ENCODE measurements at regions not wholly inside any gene's neighbourhood (a gene's known extent, or its start where the extent isn't known, plus 50 kb on each side); places are given as distances from the start of the nearest gene placed in this dataset.

DNA sequence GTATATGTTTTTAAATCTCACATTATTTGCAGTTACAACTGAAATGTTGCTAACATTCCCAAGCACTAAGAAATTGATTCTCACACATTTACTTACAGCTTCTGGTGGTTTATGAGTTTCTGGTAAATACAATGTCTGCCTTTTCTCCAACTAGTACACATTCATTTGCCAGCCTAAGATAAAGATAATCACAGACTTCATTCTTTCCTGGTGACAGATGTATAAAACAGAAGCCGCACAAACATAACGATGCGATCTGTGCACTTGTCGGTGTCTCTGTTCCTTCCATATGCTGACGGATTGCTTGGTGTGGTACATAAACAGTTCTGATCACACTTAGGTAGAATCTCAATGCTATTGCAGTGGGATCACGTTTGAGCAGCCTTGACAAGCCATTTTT, 100.4 kb upstream of the DDX18 start:
- Histone ChIP-seq H3K36me3 (ENCODE audit: control insufficient read depth, insufficient read depth, low read length) (no peaks in the 10 kb centered on the region), H3K27me3 (ENCODE audit: control insufficient read depth, insufficient read depth, low read length) (no peaks in the 10 kb centered on the region), H3K4me3 (ENCODE audit: low read depth, low read length) (no peak overlapping the region)
- POLR2A ChIA-PET, result no interaction called here
- no peak for DNase-seq (ENCODE audit: low read depth)
- CTCF ChIA-PET, result no interaction called here
- TF ChIP-seq, protein P1, sequence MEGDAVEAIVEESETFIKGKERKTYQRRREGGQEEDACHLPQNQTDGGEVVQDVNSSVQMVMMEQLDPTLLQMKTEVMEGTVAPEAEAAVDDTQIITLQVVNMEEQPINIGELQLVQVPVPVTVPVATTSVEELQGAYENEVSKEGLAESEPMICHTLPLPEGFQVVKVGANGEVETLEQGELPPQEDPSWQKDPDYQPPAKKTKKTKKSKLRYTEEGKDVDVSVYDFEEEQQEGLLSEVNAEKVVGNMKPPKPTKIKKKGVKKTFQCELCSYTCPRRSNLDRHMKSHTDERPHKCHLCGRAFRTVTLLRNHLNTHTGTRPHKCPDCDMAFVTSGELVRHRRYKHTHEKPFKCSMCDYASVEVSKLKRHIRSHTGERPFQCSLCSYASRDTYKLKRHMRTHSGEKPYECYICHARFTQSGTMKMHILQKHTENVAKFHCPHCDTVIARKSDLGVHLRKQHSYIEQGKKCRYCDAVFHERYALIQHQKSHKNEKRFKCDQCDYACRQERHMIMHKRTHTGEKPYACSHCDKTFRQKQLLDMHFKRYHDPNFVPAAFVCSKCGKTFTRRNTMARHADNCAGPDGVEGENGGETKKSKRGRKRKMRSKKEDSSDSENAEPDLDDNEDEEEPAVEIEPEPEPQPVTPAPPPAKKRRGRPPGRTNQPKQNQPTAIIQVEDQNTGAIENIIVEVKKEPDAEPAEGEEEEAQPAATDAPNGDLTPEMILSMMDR (IDR thresholded peaks at IDR 0.05; ENCODE audit: insufficient read depth, low read depth, low read length), result no peak

DNA sequence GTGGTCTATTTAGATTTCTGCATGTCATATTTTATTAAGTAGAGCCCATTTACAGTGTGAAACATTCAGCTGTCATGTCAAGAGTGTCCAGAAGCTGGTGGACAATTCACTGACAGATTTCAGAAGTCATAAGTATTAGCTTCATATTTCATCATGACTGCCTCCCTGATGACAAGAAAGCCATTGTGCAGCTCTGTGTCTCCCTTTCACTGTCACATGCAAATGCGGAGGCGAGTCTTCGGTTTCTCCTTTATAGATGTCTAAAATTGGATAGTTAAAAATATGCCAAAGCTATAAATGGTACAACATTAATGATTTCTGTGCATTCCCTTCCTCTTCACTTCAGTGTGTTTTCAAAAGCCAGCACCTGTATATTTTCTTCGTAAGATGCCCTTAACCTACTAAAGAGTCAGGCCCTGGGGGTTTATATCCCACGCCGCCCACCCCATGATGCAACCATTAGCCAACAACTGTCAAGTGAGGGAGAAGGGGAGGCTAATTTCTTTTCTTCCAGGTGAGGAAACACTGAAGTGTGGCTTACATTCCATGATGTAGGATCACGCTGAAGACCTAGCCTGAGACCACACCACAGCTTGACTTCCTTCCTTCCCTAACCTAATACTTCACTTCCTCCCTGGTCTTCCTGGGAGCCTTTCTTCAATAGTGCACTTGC, 99.6 kb upstream of the DDX18 start:
- TF ChIP-seq, protein P1 (IDR thresholded peaks at IDR 0.05; ENCODE audit: insufficient read depth, low read depth, low read length), result no peak
- Histone ChIP-seq H3K27me3 (ENCODE audit: control insufficient read depth, insufficient read depth, low read length) (no peaks in the 10 kb centered on the region), H3K4me3 (ENCODE audit: low read depth, low read length) (no peak overlapping the region), H3K36me3 (ENCODE audit: control insufficient read depth, insufficient read depth, low read length) (no peaks in the 10 kb centered on the region)
- POLR2A ChIA-PET, result no interaction called here
- CTCF ChIA-PET, result no interaction called here
- no peak for DNase-seq (ENCODE audit: low read depth)

DNA sequence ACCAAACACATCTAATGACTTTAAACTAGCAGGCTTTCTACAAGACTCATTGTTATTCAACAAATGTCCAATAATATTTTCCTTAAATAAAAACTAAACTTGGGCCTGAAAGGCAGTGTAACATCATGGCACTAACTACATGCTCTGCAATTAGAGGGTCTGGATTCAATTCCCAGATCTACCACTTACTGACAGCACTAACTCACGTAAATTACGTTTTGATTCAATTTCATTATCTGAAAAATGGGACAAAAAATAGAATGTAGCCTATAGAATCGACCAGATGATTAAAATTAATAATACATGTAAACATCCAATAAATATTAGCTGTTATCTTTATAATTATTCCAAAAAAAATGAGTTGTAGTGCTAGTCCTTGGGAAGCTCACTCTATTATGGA, 98.0 kb upstream of the DDX18 start:
- Histone ChIP-seq H3K4me3 (ENCODE audit: low read depth, low read length) (no peak overlapping the region), H3K36me3 (ENCODE audit: control insufficient read depth, insufficient read depth, low read length) (no peaks in the 10 kb centered on the region), H3K27me3 (ENCODE audit: control insufficient read depth, insufficient read depth, low read length) (no peaks in the 10 kb centered on the region)
- DNase-seq (ENCODE audit: low read depth), result no peak
- ChIA-PET POLR2A (no interaction called here), CTCF (no interaction called here)
- TF ChIP-seq, protein P1 (IDR thresholded peaks at IDR 0.05; ENCODE audit: insufficient read depth, low read depth, low read length), result no peak

DNA sequence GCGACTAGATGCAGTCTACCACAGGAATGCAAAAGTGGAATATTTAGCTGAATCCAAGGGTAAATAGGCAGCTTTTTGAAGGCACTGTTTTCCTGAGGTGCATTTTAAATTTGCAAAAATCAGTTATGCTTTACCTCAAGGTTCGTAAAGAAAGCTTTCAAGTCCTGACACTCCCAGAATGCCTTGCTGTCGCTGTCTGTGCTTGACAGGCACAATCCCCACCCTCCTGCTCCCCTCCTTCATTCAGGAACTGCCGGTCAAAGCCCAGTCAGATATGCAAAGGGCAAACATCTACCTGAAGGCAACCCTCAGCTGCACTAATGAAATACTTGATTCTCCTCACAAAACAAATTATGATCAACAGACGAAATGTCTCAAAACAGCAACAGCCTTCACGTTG, 97.4 kb upstream of the DDX18 start:
- DNase-seq (ENCODE audit: low read depth), result no peak
- H3K36me3 ChIP-seq (ENCODE audit: control insufficient read depth, insufficient read depth, low read length), result no peaks in the 10 kb centered on the region
- POLR2A ChIA-PET, result no interaction called here
- TF ChIP-seq, protein P1 (IDR thresholded peaks at IDR 0.05; ENCODE audit: insufficient read depth, low read depth, low read length), result no peak
- no peaks in the 10 kb centered on the region for H3K27me3 ChIP-seq (ENCODE audit: control insufficient read depth, insufficient read depth, low read length)
- H3K4me3 ChIP-seq (ENCODE audit: low read depth, low read length), result no peak overlapping the region
- CTCF ChIA-PET, result no interaction called here

DNA sequence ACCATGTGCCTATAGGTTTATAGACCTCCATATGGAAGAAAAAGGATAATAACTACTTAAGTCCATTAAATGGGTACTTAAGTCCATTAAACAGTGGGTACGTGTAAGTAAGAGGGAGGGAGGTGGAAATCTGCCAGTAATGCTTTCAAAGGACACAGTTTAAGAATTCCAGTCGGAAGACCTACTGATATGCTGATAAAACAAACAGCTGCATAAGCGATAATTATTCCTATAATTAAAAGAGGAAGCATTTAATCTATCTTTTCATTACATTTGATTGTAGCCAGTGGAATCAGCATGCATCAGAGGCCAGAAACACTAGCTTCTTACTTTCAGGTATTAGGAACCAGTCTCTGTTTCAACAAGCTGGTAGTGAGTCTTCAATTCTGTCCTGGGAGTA, 96.4 kb upstream of the DDX18 start:
- POLR2A ChIA-PET, result no interaction called here
- TF ChIP-seq, protein P1 (IDR thresholded peaks at IDR 0.05; ENCODE audit: insufficient read depth, low read depth, low read length), result no peak

More for the DNA sequence above, 96.4 kb upstream of the DDX18 start:
- CTCF ChIA-PET, result no interaction called here
- no peak for DNase-seq (ENCODE audit: low read depth)
- H3K36me3 ChIP-seq (ENCODE audit: control insufficient read depth, insufficient read depth, low read length), result no peaks in the 10 kb centered on the region
- no peaks in the 10 kb centered on the region for H3K27me3 ChIP-seq (ENCODE audit: control insufficient read depth, insufficient read depth, low read length)
- no peak overlapping the region for H3K4me3 ChIP-seq (ENCODE audit: low read depth, low read length)

All from BJ (cell line).